ENCODE measurements at regions not wholly inside any gene's neighbourhood (a gene's known extent, or its start where the extent isn't known, plus 50 kb on each side); places are given as distances from the start of the nearest gene placed in this dataset.

DNA sequence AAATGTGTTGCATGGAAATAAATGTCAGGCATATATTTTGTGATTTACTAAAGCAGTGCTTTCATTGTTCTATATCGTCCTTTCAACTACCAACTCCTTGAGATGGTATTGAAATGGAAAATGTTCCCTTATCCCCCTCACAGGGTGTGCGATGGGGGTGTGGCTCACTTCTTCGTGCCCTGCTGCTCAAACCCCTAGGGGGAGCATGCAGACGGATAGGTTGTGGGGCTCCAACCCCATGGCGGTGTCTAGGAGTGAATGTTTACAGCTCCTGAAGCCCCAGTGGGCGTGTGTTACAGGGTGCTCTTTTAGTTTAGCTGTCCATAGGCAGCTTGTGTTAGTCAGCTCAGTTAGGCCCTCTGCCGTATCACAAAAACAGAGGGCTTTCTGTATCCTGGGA is 287.7 kb upstream of the EMCN start:
- TF ChIP-seq, protein P1, sequence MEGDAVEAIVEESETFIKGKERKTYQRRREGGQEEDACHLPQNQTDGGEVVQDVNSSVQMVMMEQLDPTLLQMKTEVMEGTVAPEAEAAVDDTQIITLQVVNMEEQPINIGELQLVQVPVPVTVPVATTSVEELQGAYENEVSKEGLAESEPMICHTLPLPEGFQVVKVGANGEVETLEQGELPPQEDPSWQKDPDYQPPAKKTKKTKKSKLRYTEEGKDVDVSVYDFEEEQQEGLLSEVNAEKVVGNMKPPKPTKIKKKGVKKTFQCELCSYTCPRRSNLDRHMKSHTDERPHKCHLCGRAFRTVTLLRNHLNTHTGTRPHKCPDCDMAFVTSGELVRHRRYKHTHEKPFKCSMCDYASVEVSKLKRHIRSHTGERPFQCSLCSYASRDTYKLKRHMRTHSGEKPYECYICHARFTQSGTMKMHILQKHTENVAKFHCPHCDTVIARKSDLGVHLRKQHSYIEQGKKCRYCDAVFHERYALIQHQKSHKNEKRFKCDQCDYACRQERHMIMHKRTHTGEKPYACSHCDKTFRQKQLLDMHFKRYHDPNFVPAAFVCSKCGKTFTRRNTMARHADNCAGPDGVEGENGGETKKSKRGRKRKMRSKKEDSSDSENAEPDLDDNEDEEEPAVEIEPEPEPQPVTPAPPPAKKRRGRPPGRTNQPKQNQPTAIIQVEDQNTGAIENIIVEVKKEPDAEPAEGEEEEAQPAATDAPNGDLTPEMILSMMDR (IDR thresholded peaks at IDR 0.05; ENCODE audit: extremely low read depth in 1 of 2, insufficient read depth in 1 of 2, low read depth in 1 of 2, low read length in 2 of 2) = no peak
- TF ChIP-seq MYC (IDR thresholded peaks at IDR 0.05; ENCODE audit: low read depth, low read length) (no peak), EZH2 (IDR thresholded peaks at IDR 0.05; ENCODE audit: borderline replicate concordance, low read depth, low read length, severe bottlenecking) (no peak), MAX (IDR thresholded peaks at IDR 0.05; ENCODE audit: insufficient read depth, insufficient read length) (no peak), POLR2AphosphoS5 (IDR thresholded peaks at IDR 0.05; ENCODE audit: insufficient read depth, low read depth, low read length) (no peak), GATA2 (IDR thresholded peaks at IDR 0.05; ENCODE audit: insufficient read depth, insufficient read length, low read depth, low read length) (no peak), POLR2A (IDR thresholded peaks at IDR 0.05; ENCODE audit: low read depth, low read length) (no peak), FOS (IDR thresholded peaks at IDR 0.05; ENCODE audit: borderline replicate concordance, insufficient read depth, low read length) (no peak)

Data from endothelial cell of umbilical vein (primary cell).